ENCODE measurements at regions not wholly inside any gene's neighbourhood (a gene's known extent, or its start where the extent isn't known, plus 50 kb on each side); places are given as distances from the start of the nearest gene placed in this dataset.
"Not testable (repeated sequence)": the region's sequence is repeated elsewhere in the genome, so short reads cannot be mapped to it uniquely, and the experiment has no call there.

GRCh38 chr22:22378446-22379415 lies 129.8 kb downstream of the ZNF280B start:
- TF ChIP-seq CTCF (conservative IDR thresholded peaks at IDR 0.05) = no peak
- no peak overlapping the region for H3K27ac ChIP-seq

GRCh38 chr22:22380098-22381030 lies 128.2 kb downstream of the ZNF280B start:
- H3K27ac ChIP-seq = no peak overlapping the region
- TF ChIP-seq CTCF (conservative IDR thresholded peaks at IDR 0.05) = no peak

- H3K27ac ChIP-seq = not testable (repeated sequence)
Measured at GRCh38 chr22:22381292-22381691, 127.2 kb downstream of the ZNF280B start.

- no peak for TF ChIP-seq CTCF (conservative IDR thresholded peaks at IDR 0.05)
- H3K27ac ChIP-seq = no peak overlapping the region
Measured at GRCh38 chr22:22384267-22384666, 124.3 kb downstream of the ZNF280B start.

- H3K27ac ChIP-seq = no peak overlapping the region
- no peak for TF ChIP-seq CTCF (conservative IDR thresholded peaks at IDR 0.05)
Measured at GRCh38 chr22:22384668-22385244, 123.8 kb downstream of the ZNF280B start.

- no peak overlapping the region for H3K27ac ChIP-seq
- TF ChIP-seq CTCF (conservative IDR thresholded peaks at IDR 0.05) = no peak
Measured at GRCh38 chr22:22386602-22387385, 121.7 kb downstream of the ZNF280B start.

GRCh38 chr22:22387386-22387736 lies 121.2 kb downstream of the ZNF280B start:
- no peak overlapping the region for H3K27ac ChIP-seq

More at GRCh38 chr22:22387386-22387736, 121.2 kb downstream of the ZNF280B start:
- no peak for TF ChIP-seq CTCF (conservative IDR thresholded peaks at IDR 0.05)

Data from VCaP (cell line).